ENCODE measurements at regions not wholly inside any gene's neighbourhood (a gene's known extent, or its start where the extent isn't known, plus 50 kb on each side); places are given as distances from the start of the nearest gene placed in this dataset.

- TF ChIP-seq GATA2 (IDR thresholded peaks at IDR 0.05; ENCODE audit: low read depth, low read length), result no peak
- TF ChIP-seq GATA3 (IDR thresholded peaks at IDR 0.05; ENCODE audit: low read depth, low read length), result no peak
These were observed 799.1 kb upstream of the NECTIN3 start for GRCh38 chr3:110272525-110272924.

Data from SH-SY5Y (cell line).